Tibial nerve (tissue), 3 donors: ENCODE measurements at regions not wholly inside any gene's neighbourhood (a gene's known extent, or its start where the extent isn't known, plus 50 kb on each side); places are given as distances from the start of the nearest gene placed in this dataset.

Experiments used
- CTCF ChIP-seq, 5 experiments: fragments of 200-600 bp in 3 of 5; fragments of 450-650 bp in 2 of 5; sonication (generic) in 3 of 5; IDR thresholded peaks; one replicate each; pipeline ENCODE4 v1.5.1; 2016 to 2019; ENCODE audit warnings: antibody characterized with exemption in 5 of 5, mild to moderate bottlenecking in 3 of 5, moderate library complexity in 2 of 5
- POLR2A ChIP-seq, 2 donors: fragments of 450-650 bp; IDR thresholded peaks; one replicate each; pipeline ENCODE4 v1.6.1; 2017; ENCODE audit warnings: antibody characterized with exemption in 2 of 2, mild to moderate bottlenecking in 2 of 2, moderate library complexity in 2 of 2

- TF ChIP-seq CTCF (IDR thresholded peaks at IDR 0.05) (no peak), POLR2A (IDR thresholded peaks at IDR 0.05) (no peak)
Observed at GRCh38 chr14:49966971-49967630, 74.2 kb downstream of the ARF6 start.
